ENCODE measurements at regions not wholly inside any gene's neighbourhood (a gene's known extent, or its start where the extent isn't known, plus 50 kb on each side); places are given as distances from the start of the nearest gene placed in this dataset.

DNA sequence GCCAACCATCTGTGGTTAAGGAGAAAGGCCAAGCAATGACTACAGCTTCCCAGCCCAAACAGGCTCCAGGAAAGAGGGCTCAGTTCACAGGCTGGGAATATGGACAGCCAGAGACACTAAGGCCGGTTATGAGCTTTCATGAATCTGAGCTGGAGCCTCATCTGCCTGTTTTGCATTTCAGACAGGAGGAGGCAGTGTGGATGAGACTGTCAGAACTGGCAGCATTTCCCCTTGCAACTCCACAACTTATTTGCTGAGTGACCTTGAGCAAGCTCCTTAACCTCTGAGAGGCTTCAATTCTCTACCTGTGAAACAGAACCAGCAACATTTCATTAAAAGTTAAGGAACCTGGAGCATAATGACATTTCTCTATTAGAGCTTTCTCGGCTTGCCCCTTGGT, 264.0 kb downstream of the ETS1 start:
- no peaks in the 10 kb centered on the region for H3K79me2 ChIP-seq (ENCODE audit: insufficient read depth, low read length)
- peak overlapping the region; percentile 51 for H3K9ac ChIP-seq (ENCODE audit: low read depth, low read length, poor library complexity, severe bottlenecking)
- H3K9me3 ChIP-seq (ENCODE audit: insufficient read depth, low read depth, low read length): no peaks in the 10 kb centered on the region
- TF ChIP-seq, protein P1, sequence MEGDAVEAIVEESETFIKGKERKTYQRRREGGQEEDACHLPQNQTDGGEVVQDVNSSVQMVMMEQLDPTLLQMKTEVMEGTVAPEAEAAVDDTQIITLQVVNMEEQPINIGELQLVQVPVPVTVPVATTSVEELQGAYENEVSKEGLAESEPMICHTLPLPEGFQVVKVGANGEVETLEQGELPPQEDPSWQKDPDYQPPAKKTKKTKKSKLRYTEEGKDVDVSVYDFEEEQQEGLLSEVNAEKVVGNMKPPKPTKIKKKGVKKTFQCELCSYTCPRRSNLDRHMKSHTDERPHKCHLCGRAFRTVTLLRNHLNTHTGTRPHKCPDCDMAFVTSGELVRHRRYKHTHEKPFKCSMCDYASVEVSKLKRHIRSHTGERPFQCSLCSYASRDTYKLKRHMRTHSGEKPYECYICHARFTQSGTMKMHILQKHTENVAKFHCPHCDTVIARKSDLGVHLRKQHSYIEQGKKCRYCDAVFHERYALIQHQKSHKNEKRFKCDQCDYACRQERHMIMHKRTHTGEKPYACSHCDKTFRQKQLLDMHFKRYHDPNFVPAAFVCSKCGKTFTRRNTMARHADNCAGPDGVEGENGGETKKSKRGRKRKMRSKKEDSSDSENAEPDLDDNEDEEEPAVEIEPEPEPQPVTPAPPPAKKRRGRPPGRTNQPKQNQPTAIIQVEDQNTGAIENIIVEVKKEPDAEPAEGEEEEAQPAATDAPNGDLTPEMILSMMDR (conservative IDR thresholded peaks at IDR 0.05; ENCODE audit: low read length): peak; percentile 79
- TF ChIP-seq EZH2phosphoT487 (IDR thresholded peaks at IDR 0.05; ENCODE audit: borderline replicate concordance): no peak
- H2AFZ ChIP-seq (ENCODE audit: low read length): no peak overlapping the region
- H3K9me2 ChIP-seq (replicated peaks; ENCODE audit: low read depth, low read length): no peaks in the 10 kb centered on the region
- H3F3A ChIP-seq (ENCODE audit: low read depth): no peaks in the 10 kb centered on the region
- H3K27me3 ChIP-seq (ENCODE audit: insufficient read depth, low read length, poor library complexity, severe bottlenecking): no peaks in the 10 kb centered on the region
- H3K4me1 ChIP-seq (ENCODE audit: insufficient read depth, low read length, poor library complexity, severe bottlenecking): peaks cover 59% of the 10 kb centered on the region
- peak overlapping the region; percentile 51 for H3K4me2 ChIP-seq (ENCODE audit: low read depth, low read length, poor library complexity, severe bottlenecking)
- H3K4me3 ChIP-seq (ENCODE audit: low read length, poor library complexity, severe bottlenecking): no peak overlapping the region
- no peaks in the 10 kb centered on the region for H3K36me3 ChIP-seq (ENCODE audit: insufficient read depth, low read length)
- H4K20me1 ChIP-seq (ENCODE audit: insufficient read depth, low read length, poor library complexity, severe bottlenecking): no peaks in the 10 kb centered on the region

DNA sequence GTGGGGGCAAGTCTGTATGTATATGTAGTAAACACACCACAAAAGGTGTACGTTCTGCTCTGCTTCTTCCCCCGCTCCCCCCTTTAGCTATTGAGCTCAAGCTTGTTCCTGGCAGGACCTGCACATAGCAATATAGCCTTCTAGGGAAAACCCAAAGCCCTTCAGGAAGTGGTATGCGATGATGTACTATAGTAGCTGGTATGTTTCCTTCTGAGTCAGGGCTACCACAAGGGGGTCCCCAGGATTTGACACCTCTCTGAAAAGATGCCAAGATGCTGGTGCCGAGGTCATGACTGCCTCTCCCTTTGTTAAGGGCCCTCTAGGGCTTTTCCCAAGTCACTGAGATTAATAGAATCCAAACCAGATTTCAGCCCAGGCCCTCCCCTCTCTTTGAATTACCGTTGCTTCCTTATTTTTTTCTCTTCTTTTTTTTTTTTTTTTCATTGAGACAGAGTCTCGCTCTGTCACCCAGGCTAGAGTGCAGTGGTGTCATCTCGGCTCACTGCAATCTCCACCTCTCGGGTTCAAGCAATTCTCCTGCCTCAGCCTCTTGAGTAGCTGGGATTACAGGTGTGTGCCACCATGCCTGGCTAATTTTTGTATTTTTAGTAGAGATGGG, 268.4 kb downstream of the ETS1 start:
- H3K4me3 ChIP-seq (ENCODE audit: low read length, poor library complexity, severe bottlenecking): no peak overlapping the region
- no peaks in the 10 kb centered on the region for H3K36me3 ChIP-seq (ENCODE audit: insufficient read depth, low read length)
- no peaks in the 10 kb centered on the region for H3K9me2 ChIP-seq (replicated peaks; ENCODE audit: low read depth, low read length)
- H3K79me2 ChIP-seq (ENCODE audit: insufficient read depth, low read length): no peaks in the 10 kb centered on the region
- peaks cover 20% of the 10 kb centered on the region for H3K9me3 ChIP-seq (ENCODE audit: insufficient read depth, low read depth, low read length)
- no peak for TF ChIP-seq EZH2phosphoT487 (IDR thresholded peaks at IDR 0.05; ENCODE audit: borderline replicate concordance)
- TF ChIP-seq, protein P1 (conservative IDR thresholded peaks at IDR 0.05; ENCODE audit: low read length): peak; percentile 26; the same call in 1 of the 2 replicates
- H3K4me2 ChIP-seq (ENCODE audit: low read depth, low read length, poor library complexity, severe bottlenecking): peak overlapping the region; percentile 1
- no peak overlapping the region for H3K9ac ChIP-seq (ENCODE audit: low read depth, low read length, poor library complexity, severe bottlenecking)
- H2AFZ ChIP-seq (ENCODE audit: low read length): no peak overlapping the region
- no peaks in the 10 kb centered on the region for H3K27me3 ChIP-seq (ENCODE audit: insufficient read depth, low read length, poor library complexity, severe bottlenecking)
- peaks cover 7% of the 10 kb centered on the region for H3F3A ChIP-seq (ENCODE audit: low read depth)
- no peaks in the 10 kb centered on the region for H4K20me1 ChIP-seq (ENCODE audit: insufficient read depth, low read length, poor library complexity, severe bottlenecking)
- peaks cover 43% of the 10 kb centered on the region for H3K4me1 ChIP-seq (ENCODE audit: insufficient read depth, low read length, poor library complexity, severe bottlenecking)

DNA sequence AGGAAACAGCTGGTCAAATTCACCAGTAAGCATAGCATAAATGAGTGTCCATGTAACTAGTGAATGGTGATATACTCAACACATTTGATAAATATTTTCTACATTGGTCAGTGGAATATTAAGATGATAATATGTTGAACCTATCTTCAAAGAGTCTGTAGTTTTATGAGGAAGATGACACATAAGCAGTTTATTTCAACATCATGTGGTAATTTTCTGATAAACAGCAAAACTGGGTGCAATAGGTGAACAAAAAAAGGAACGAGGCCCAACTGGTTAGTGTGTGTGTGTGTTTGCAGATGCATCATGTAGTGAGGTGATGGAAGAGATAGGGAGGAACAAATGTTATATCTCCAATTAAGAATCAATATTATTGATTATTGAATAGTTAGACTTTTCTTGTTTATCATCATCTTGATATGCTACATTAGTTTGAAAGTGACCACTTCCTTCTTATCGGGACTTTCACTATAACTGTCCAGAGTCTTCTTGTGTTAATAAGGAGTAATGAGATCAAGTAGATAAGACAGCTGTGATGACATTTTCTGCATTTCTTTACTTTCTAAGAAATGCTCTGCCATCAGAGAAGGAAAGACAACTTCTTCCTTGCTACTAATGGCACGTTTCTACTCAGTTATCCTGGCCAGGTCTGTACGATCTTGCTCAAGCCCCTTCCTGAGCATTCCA, 270.7 kb downstream of the ETS1 start:
- Histone ChIP-seq H3F3A (ENCODE audit: low read depth) (peaks cover 7% of the 10 kb centered on the region), H3K9me2 (replicated peaks; ENCODE audit: low read depth, low read length) (no peaks in the 10 kb centered on the region), H2AFZ (ENCODE audit: low read length) (no peak overlapping the region), H3K36me3 (ENCODE audit: insufficient read depth, low read length) (no peaks in the 10 kb centered on the region), H3K4me2 (ENCODE audit: low read depth, low read length, poor library complexity, severe bottlenecking) (no peak overlapping the region), H3K9me3 (ENCODE audit: insufficient read depth, low read depth, low read length) (peaks cover 25% of the 10 kb centered on the region), H3K4me1 (ENCODE audit: insufficient read depth, low read length, poor library complexity, severe bottlenecking) (peaks cover 28% of the 10 kb centered on the region), H3K79me2 (ENCODE audit: insufficient read depth, low read length) (no peaks in the 10 kb centered on the region), H3K4me3 (ENCODE audit: low read length, poor library complexity, severe bottlenecking) (no peak overlapping the region), H4K20me1 (ENCODE audit: insufficient read depth, low read length, poor library complexity, severe bottlenecking) (no peaks in the 10 kb centered on the region), H3K27me3 (ENCODE audit: insufficient read depth, low read length, poor library complexity, severe bottlenecking) (no peaks in the 10 kb centered on the region), H3K9ac (ENCODE audit: low read depth, low read length, poor library complexity, severe bottlenecking) (no peak overlapping the region)
- TF ChIP-seq, protein P1 (conservative IDR thresholded peaks at IDR 0.05; ENCODE audit: low read length): no peak
- TF ChIP-seq EZH2phosphoT487 (IDR thresholded peaks at IDR 0.05; ENCODE audit: borderline replicate concordance): no peak
